ENCODE measurements at regions not wholly inside any gene's neighbourhood (a gene's known extent, or its start where the extent isn't known, plus 50 kb on each side); places are given as distances from the start of the nearest gene placed in this dataset.

DNA sequence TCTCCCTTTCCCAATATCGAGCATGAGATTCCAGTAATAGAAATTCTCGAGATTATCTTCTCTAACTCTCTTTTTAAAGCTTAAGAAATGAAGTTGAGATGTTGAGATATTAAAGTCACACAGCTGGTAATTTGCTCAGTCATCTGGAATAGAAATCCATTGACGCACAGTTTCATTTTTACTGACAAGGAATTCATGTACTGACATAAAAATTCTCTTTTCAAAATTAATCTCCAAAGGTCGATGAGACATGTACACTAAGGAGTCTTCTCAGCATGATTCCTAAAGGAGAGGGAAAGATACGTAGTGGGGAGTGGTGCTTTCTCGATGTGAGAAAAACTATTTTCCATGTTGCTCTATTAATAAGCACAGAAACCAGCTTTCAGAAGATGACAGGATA is 1639.5 kb upstream of the MIR17HG start:
- intact Hi-C loops (cut with DNase I): no loop called here

DNA sequence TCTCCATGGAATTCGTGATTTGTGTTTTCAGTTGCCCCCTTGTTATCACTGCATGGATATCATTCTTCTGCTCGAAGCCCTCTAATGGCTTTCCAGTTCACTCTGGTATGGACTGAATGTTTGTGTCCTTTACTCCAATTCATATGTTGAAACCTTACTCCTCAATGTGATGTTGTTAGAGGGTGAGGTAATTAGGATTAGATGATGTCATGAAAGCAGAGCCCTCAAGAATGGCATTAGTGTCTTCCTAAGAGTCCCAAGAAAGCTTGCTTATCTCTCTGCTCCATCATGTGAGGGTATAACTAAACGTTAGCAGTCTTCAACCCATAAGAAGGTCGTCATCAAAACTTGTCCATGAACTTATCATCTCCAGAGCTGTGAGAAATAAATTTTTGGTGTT is 1626.3 kb upstream of the MIR17HG start:
- no peaks in the 10 kb centered on the region for H3K4me1 ChIP-seq
- WGBS, 2 donors: 50 to 65% methylated on average over 4 of the region's 4 CpGs
- H3K4me3 ChIP-seq: no peak overlapping the region
- H3K9me3 ChIP-seq: no peaks in the 10 kb centered on the region
- intact Hi-C loops (cut with DNase I): no loop called here
- TF ChIP-seq POLR2A (IDR thresholded peaks at IDR 0.05): no peak
- TF ChIP-seq, protein P1, sequence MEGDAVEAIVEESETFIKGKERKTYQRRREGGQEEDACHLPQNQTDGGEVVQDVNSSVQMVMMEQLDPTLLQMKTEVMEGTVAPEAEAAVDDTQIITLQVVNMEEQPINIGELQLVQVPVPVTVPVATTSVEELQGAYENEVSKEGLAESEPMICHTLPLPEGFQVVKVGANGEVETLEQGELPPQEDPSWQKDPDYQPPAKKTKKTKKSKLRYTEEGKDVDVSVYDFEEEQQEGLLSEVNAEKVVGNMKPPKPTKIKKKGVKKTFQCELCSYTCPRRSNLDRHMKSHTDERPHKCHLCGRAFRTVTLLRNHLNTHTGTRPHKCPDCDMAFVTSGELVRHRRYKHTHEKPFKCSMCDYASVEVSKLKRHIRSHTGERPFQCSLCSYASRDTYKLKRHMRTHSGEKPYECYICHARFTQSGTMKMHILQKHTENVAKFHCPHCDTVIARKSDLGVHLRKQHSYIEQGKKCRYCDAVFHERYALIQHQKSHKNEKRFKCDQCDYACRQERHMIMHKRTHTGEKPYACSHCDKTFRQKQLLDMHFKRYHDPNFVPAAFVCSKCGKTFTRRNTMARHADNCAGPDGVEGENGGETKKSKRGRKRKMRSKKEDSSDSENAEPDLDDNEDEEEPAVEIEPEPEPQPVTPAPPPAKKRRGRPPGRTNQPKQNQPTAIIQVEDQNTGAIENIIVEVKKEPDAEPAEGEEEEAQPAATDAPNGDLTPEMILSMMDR (IDR thresholded peaks at IDR 0.05): no peak
- no peak for DNase-seq
- H3K27me3 ChIP-seq: no peaks in the 10 kb centered on the region
- H3K36me3 ChIP-seq: no peaks in the 10 kb centered on the region
- no peak overlapping the region for H3K27ac ChIP-seq

More for the DNA sequence above, 1639.5 kb upstream of the MIR17HG start:
- 77 to 83% methylated on average over 6 of the region's 6 CpGs for WGBS, 2 donors
- Histone ChIP-seq H3K4me1 (no peaks in the 10 kb centered on the region), H3K27me3 (no peaks in the 10 kb centered on the region), H3K27ac (no peak overlapping the region), H3K9me3 (no peaks in the 10 kb centered on the region), H3K4me3 (no peak overlapping the region), H3K36me3 (no peaks in the 10 kb centered on the region)
- TF ChIP-seq POLR2A (IDR thresholded peaks at IDR 0.05): no peak
- TF ChIP-seq, protein P1 (IDR thresholded peaks at IDR 0.05): no peak
- no peak for DNase-seq

DNA sequence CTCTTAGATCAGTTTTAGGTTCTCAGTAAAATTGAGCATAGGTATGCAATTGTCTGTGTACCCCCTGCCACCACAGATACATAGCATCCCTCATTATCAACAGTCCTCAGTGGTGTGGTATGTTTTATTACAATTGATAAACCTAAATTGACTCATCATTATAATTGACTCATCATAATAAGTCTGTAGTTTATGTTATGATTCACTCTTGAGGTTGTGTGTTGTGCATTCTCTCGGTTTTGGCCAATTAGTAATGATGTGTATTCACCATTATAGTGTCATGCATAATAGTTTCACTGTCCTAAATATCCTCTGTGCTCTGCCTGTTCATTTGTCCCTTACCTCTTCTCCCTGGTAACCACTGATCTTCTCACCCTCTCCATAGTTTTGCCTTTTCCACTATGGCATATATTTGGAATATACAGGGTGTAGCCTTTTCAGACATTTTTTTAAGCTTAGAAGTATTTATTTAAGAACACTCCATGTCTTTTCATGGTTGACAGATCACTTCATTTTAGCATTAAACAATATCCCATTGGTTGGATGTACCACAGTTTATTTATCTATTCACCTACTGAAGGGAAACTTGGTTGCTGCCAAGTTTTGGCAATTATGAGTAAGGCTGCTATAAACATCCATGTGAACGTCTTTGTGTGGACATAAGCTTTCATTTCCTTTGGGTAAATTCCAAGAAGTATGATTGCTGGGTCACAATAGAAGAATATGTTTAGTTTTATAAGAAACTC is 1620.6 kb upstream of the MIR17HG start:
- Histone ChIP-seq H3K27ac (no peak overlapping the region), H3K4me3 (no peak overlapping the region), H3K27me3 (no peaks in the 10 kb centered on the region), H3K36me3 (no peaks in the 10 kb centered on the region), H3K9me3 (no peaks in the 10 kb centered on the region), H3K4me1 (no peaks in the 10 kb centered on the region)
- intact Hi-C loops (cut with DNase I): no loop called here
- no peak for DNase-seq
- WGBS, 2 donors: 12 to 14% methylated on average over 2 of the region's 2 CpGs
- TF ChIP-seq POLR2A (IDR thresholded peaks at IDR 0.05): no peak

DNA sequence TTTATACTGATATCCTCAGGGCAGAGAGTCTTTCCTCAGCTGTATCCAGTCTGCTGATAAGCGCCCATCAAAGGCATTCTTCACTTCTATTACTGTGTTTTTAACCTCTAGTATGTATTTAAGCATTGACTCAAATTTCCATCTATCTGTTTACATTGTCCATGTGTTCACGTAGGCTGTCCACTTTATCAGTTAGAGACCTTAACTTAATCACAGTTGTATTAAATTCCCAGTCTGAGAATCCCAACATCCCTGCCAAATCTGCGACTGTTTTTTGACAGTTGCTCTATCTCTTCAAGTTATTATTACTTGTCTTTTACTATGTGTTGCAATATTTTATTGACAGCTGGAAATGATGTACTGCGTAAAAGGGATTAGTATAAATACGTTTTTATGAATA is 1613.7 kb upstream of the MIR17HG start:
- no peak for DNase-seq

GRCh38 chr13:89737051-89737450 is 1610.4 kb upstream of the MIR17HG start:
- no peak overlapping the region for H3K27ac ChIP-seq
- no peaks in the 10 kb centered on the region for H3K36me3 ChIP-seq
- TF ChIP-seq, protein P1 (IDR thresholded peaks at IDR 0.05): no peak
- no peak for TF ChIP-seq POLR2A (IDR thresholded peaks at IDR 0.05)
- no peaks in the 10 kb centered on the region for H3K4me1 ChIP-seq
- H3K27me3 ChIP-seq: no peaks in the 10 kb centered on the region
- intact Hi-C loops (cut with DNase I): no loop called here
- no peak for DNase-seq
- no peak overlapping the region for H3K4me3 ChIP-seq
- H3K9me3 ChIP-seq: no peaks in the 10 kb centered on the region
- 55 to 75% methylated on average over 2 of the region's 2 CpGs for whole genome bisulfite sequencing, 2 donors

More for the DNA sequence above, 1613.7 kb upstream of the MIR17HG start:
- no peaks in the 10 kb centered on the region for H3K9me3 ChIP-seq
- no peaks in the 10 kb centered on the region for H3K4me1 ChIP-seq
- H3K4me3 ChIP-seq: no peak overlapping the region
- WGBS, 2 donors: 66 to 67% methylated on average over 5 of the region's 5 CpGs
- intact Hi-C loops (cut with DNase I): no loop called here
- no peaks in the 10 kb centered on the region for H3K36me3 ChIP-seq
- no peaks in the 10 kb centered on the region for H3K27me3 ChIP-seq
- TF ChIP-seq, protein P1 (IDR thresholded peaks at IDR 0.05): no peak
- TF ChIP-seq POLR2A (IDR thresholded peaks at IDR 0.05): no peak
- H3K27ac ChIP-seq: no peak overlapping the region

Measured in esophagus squamous epithelium (tissue), 5 donors.